Fibroblast of lung (primary cell): ENCODE measurements at regions not wholly inside any gene's neighbourhood (a gene's known extent, or its start where the extent isn't known, plus 50 kb on each side); places are given as distances from the start of the nearest gene placed in this dataset.
"Not testable (repeated sequence)": the region's sequence is repeated elsewhere in the genome, so short reads cannot be mapped to it uniquely, and the experiment has no call there.

Source experiments
- DNase-seq, 2 donors: peaks; one replicate each; pipeline versions ENCODE4 v3.0.0 to v3.0.0-alpha.2; 2010; ENCODE audit warnings: low read depth in 2 of 2
- H2AFZ ChIP-seq: 2 replicates; pipeline ENCODE4 v1.5.1; 2012; ENCODE audit warnings: low read length, control low read depth, inconsistent platforms
- H3K27ac ChIP-seq: 2 replicates; pipeline ENCODE4 v1.5.1; 2011; ENCODE audit warnings: low read length, control low read depth; ENCODE audit not compliant: insufficient read depth
- H3K27me3 ChIP-seq: 2 replicates; pipeline ENCODE4 v1.5.1; 2011; ENCODE audit warnings: mild to moderate bottlenecking, low read length; ENCODE audit not compliant: control insufficient read depth, insufficient read depth
- H3K36me3 ChIP-seq: 2 replicates; pipeline ENCODE4 v1.5.1; 2011; ENCODE audit warnings: low read length; ENCODE audit not compliant: control insufficient read depth, insufficient read depth
- H3K4me1 ChIP-seq: 2 replicates; pipeline ENCODE4 v1.5.1; 2011; ENCODE audit warnings: low read length; ENCODE audit not compliant: control insufficient read depth, insufficient read depth; ENCODE audit errors: extremely low read depth
- H3K4me2 ChIP-seq: 2 replicates; pipeline ENCODE4 v1.5.1; 2011; ENCODE audit warnings: low read length, control low read depth; ENCODE audit not compliant: insufficient read depth; ENCODE audit errors: extremely low read depth
- H3K4me3 ChIP-seq, 4 experiments: fragments of 200-600 bp in 1 of 4; sonication (generic) in 1 of 4; replicated peaks in 1 of 4; 2 replicates each; pipeline ENCODE4 v1.5.1; 2011 to 2016; ENCODE audit warnings: low read length in 4 of 4, low read depth in 3 of 4, mild to moderate bottlenecking in 3 of 4, control low read depth in 2 of 4, inconsistent platforms in 1 of 4, mixed read lengths in 1 of 4; ENCODE audit not compliant: insufficient read depth in 1 of 4; ENCODE audit errors: control extremely low read depth in 1 of 4
- H3K79me2 ChIP-seq: 2 replicates; pipeline ENCODE4 v1.5.1; 2012; ENCODE audit warnings: mild to moderate bottlenecking, low read length, inconsistent platforms; ENCODE audit not compliant: control insufficient read depth, insufficient read depth
- H3K9ac ChIP-seq: 2 replicates; pipeline ENCODE4 v1.5.1; 2011; ENCODE audit warnings: mild to moderate bottlenecking, low read length, control low read depth; ENCODE audit not compliant: insufficient read depth
- H3K9me3 ChIP-seq: 2 replicates; pipeline ENCODE4 v1.5.1; 2012; ENCODE audit warnings: low read depth, low read length; ENCODE audit not compliant: control insufficient read depth, insufficient read depth
- H4K20me1 ChIP-seq: 2 replicates; pipeline ENCODE4 v1.5.1; 2011; ENCODE audit warnings: low read length; ENCODE audit not compliant: control insufficient read depth, insufficient read depth; ENCODE audit errors: extremely low read depth
- EZH2 ChIP-seq: IDR thresholded peaks from 2 replicates; pipeline ENCODE4 v1.5.1; 2012; ENCODE audit warnings: low read length, control low read depth, mild to moderate bottlenecking; ENCODE audit errors: missing control alignments
- TF ChIP-seq, protein P1 (sequence below), 2 donors: IDR thresholded peaks in 1 of 2; conservative IDR thresholded peaks in 1 of 2; 1 replicate in 1 of 2; 2 replicates in 1 of 2; pipeline ENCODE4 v1.5.1; 2011 to 2012; ENCODE audit warnings: low read length in 2 of 2, control low read depth in 1 of 2, inconsistent platforms in 1 of 2, low read depth in 1 of 2, mild to moderate bottlenecking in 1 of 2

DNA sequence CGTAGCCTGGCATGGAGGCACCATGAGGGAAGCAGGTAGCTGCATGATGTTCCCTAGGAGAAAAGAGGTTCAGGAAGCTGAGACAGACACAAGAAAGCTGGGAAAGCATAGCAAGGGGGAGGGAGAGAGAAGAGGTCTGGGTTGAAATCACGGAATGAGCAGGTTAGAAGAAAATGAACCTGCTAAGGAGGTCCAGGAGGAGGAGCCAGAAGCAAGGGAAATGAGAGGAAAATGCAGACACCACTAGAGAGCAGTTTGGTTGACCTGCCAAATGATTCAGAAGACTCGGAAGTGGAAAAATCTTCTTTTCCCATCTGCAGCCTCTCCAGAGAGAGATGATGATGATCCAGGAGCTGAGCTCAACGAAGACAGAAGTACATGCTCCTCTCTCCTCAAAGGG is 70.9 kb downstream of the VIP start:
- H3K4me1 ChIP-seq = no peaks in the 10 kb centered on the region
- H3K27ac ChIP-seq = no peak overlapping the region
- TF ChIP-seq, protein P1, sequence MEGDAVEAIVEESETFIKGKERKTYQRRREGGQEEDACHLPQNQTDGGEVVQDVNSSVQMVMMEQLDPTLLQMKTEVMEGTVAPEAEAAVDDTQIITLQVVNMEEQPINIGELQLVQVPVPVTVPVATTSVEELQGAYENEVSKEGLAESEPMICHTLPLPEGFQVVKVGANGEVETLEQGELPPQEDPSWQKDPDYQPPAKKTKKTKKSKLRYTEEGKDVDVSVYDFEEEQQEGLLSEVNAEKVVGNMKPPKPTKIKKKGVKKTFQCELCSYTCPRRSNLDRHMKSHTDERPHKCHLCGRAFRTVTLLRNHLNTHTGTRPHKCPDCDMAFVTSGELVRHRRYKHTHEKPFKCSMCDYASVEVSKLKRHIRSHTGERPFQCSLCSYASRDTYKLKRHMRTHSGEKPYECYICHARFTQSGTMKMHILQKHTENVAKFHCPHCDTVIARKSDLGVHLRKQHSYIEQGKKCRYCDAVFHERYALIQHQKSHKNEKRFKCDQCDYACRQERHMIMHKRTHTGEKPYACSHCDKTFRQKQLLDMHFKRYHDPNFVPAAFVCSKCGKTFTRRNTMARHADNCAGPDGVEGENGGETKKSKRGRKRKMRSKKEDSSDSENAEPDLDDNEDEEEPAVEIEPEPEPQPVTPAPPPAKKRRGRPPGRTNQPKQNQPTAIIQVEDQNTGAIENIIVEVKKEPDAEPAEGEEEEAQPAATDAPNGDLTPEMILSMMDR (conservative IDR thresholded peaks at IDR 0.05 in 1 of 2, IDR thresholded peaks at IDR 0.05 in 1 of 2; ENCODE audit: low read depth in 1 of 2, low read length in 2 of 2) = no peak
- no peak for TF ChIP-seq EZH2
- H3K9me3 ChIP-seq = no peaks in the 10 kb centered on the region
- H3K79me2 ChIP-seq = no peaks in the 10 kb centered on the region
- no peaks in the 10 kb centered on the region for H3K27me3 ChIP-seq
- no peaks in the 10 kb centered on the region for H3K36me3 ChIP-seq
- H3K4me3 ChIP-seq = no peak overlapping the region
- H2AFZ ChIP-seq = no peak overlapping the region
- no peak overlapping the region for H3K9ac ChIP-seq
- no peaks in the 10 kb centered on the region for H4K20me1 ChIP-seq
- DNase-seq = no peak
- no peak overlapping the region for H3K4me2 ChIP-seq

DNA sequence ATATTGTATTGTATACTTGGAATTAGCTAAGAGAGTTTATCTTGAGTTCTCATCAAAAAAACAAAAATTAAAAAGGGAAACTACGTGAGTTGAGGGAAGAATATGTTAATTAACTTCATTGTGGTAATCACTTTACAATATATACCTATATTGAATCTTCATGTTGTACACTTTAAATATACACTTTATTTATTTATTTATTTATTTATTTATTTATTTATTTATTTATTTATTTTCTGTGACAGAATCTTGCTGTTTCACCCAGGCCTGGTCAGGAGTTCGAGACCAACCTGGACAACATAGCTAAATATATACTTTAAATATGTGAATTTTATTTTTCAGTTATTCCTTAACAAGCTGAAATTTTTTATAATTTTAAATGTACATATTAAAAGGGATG is 74.1 kb downstream of the VIP start:
- no peak overlapping the region for H3K27ac ChIP-seq
- H2AFZ ChIP-seq = no peak overlapping the region
- H4K20me1 ChIP-seq = no peaks in the 10 kb centered on the region
- H3K79me2 ChIP-seq = no peaks in the 10 kb centered on the region
- H3K4me3 ChIP-seq = no peak overlapping the region
- H3K36me3 ChIP-seq = no peaks in the 10 kb centered on the region
- no peak overlapping the region for H3K4me2 ChIP-seq
- H3K27me3 ChIP-seq = no peaks in the 10 kb centered on the region
- no peaks in the 10 kb centered on the region for H3K4me1 ChIP-seq
- H3K9ac ChIP-seq = no peak overlapping the region
- no peak for DNase-seq
- no peaks in the 10 kb centered on the region for H3K9me3 ChIP-seq
- TF ChIP-seq, protein P1 (conservative IDR thresholded peaks at IDR 0.05 in 1 of 2, IDR thresholded peaks at IDR 0.05 in 1 of 2; ENCODE audit: low read depth in 1 of 2, low read length in 2 of 2) = no peak
- no peak for TF ChIP-seq EZH2

DNA sequence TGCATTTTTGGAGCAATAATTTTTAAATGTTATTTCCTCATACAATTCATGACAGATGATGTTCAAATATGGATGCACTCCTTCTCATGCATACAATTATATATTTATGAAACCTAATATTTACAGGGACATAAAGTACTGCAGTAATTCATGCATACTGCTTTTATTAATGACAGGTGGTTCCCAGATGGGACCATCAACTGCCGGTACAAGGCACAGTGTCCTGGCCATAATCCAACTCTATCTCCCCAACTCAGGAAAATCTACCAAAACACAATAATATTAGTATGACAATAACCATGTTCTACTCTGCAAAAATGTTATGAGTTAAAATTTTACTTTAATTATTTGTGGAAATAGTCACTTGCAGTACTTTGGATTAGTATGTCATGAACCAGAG is 77.8 kb downstream of the VIP start:
- no peak overlapping the region for H3K9ac ChIP-seq
- no peaks in the 10 kb centered on the region for H4K20me1 ChIP-seq
- no peak overlapping the region for H3K4me2 ChIP-seq
- H3K79me2 ChIP-seq = no peaks in the 10 kb centered on the region
- no peak overlapping the region for H3K27ac ChIP-seq
- H2AFZ ChIP-seq = no peak overlapping the region
- no peaks in the 10 kb centered on the region for H3K9me3 ChIP-seq
- no peak overlapping the region for H3K4me3 ChIP-seq
- no peaks in the 10 kb centered on the region for H3K4me1 ChIP-seq
- no peaks in the 10 kb centered on the region for H3K27me3 ChIP-seq
- TF ChIP-seq, protein P1 (conservative IDR thresholded peaks at IDR 0.05 in 1 of 2, IDR thresholded peaks at IDR 0.05 in 1 of 2; ENCODE audit: low read depth in 1 of 2, low read length in 2 of 2) = no peak
- no peak for TF ChIP-seq EZH2
- no peak for DNase-seq
- no peaks in the 10 kb centered on the region for H3K36me3 ChIP-seq

DNA sequence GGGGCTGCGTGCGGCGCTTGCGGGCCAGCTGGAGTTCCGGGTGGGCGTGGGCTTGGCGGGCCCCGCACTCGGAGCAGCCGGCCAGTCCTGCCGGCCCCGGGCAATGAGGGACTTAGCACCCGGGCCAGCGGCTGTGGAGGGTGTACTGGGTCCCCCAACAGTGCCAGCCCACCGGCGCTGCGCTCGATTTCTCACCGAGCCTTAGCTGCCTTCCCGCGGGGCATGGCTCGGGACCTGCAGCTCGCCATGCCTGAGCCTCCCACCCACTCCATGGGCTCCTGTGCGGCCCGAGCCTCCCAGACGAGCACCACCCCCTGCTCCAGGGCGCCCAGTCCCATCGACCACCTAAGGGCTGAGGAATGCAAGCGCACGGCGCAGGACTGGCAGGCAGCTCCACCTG is 83.8 kb downstream of the VIP start:
- H3K9ac ChIP-seq, H3K79me2 ChIP-seq, H3K4me1 ChIP-seq, H3K4me2 ChIP-seq, DNase-seq, H3K36me3 ChIP-seq, H3K4me3 ChIP-seq, H3K27ac ChIP-seq, H2AFZ ChIP-seq, H3K9me3 ChIP-seq, H3K27me3 ChIP-seq, H4K20me1 ChIP-seq: not testable (repeated sequence)
